Gastrocnemius medialis (tissue), 4 donors: ENCODE measurements at regions not wholly inside any gene's neighbourhood (a gene's known extent, or its start where the extent isn't known, plus 50 kb on each side); places are given as distances from the start of the nearest gene placed in this dataset.

Source experiments
- CTCF ChIP-seq, 5 experiments: fragments of 450-650 bp in 3 of 5; fragments of 200-600 bp in 2 of 5; sonication (generic) in 2 of 5; IDR thresholded peaks in 4 of 5; conservative IDR thresholded peaks in 1 of 5; 1 replicate in 4 of 5; 2 replicates in 1 of 5; pipeline ENCODE4 v1.5.1; 2016 to 2019; ENCODE audit warnings: antibody characterized with exemption in 5 of 5, mild to moderate bottlenecking in 3 of 5, moderate library complexity in 3 of 5
- POLR2A ChIP-seq, 2 donors: fragments of 450-650 bp; IDR thresholded peaks; one replicate each; pipeline ENCODE4 v1.6.1; 2017; ENCODE audit warnings: antibody characterized with exemption in 2 of 2, mild to moderate bottlenecking in 2 of 2, moderate library complexity in 2 of 2

GRCh38 chr6:167652701-167653095 is 174.0 kb upstream of the AFDN start:
- TF ChIP-seq CTCF (IDR thresholded peaks at IDR 0.05 in 4 of 5, conservative IDR thresholded peaks at IDR 0.05 in 1 of 5) (no peak), POLR2A (IDR thresholded peaks at IDR 0.05) (no peak)
